Smooth muscle cell (in vitro differentiated cells): ENCODE measurements at regions not wholly inside any gene's neighbourhood (a gene's known extent, or its start where the extent isn't known, plus 50 kb on each side); places are given as distances from the start of the nearest gene placed in this dataset.
A peak's percentile ranks its signal among the peaks of the same experiment; 100 is the strongest.

Source experiments
- DNase-seq: peaks from one replicate; lab custom pipeline; 2025; ENCODE audit not compliant: unreplicated experiment; lab: John Stamatoyannopoulos, UW
- H2AFZ ChIP-seq: fragments of 200-600 bp; sonication (generic); 2 replicates; pipeline ENCODE4 v1.6.0; 2016; ENCODE audit warnings: antibody characterized with exemption, low read depth, mild to moderate bottlenecking
- H3F3A ChIP-seq: fragments of 200-600 bp; sonication (generic); 2 replicates; pipeline ENCODE4 v1.6.0; 2017; ENCODE audit warnings: antibody characterized with exemption, low read depth
- H3K27ac ChIP-seq: fragments of 200-600 bp; sonication (generic); 2 replicates; pipeline ENCODE4 v1.5.1; 2016; ENCODE audit warnings: low read depth, mild to moderate bottlenecking
- H3K27me3 ChIP-seq: fragments of 200-600 bp; sonication (generic); 2 replicates; pipeline ENCODE4 v1.6.1; 2016; ENCODE audit warnings: low read depth, mild to moderate bottlenecking
- H3K36me3 ChIP-seq: fragments of 200-600 bp; sonication (generic); 2 replicates; pipeline ENCODE4 v1.5.1; 2016; ENCODE audit warnings: low read depth
- H3K4me1 ChIP-seq: fragments of 200-600 bp; sonication (generic); 2 replicates; pipeline ENCODE4 v1.5.1; 2016; ENCODE audit warnings: low read depth
- H3K4me2 ChIP-seq: fragments of 200-600 bp; sonication (generic); 2 replicates; pipeline ENCODE4 v1.6.0; 2016; ENCODE audit warnings: mild to moderate bottlenecking
- H3K4me3 ChIP-seq: fragments of 200-600 bp; sonication (generic); 2 replicates; pipeline ENCODE4 v1.5.1; 2016; ENCODE audit warnings: mild to moderate bottlenecking
- H3K79me2 ChIP-seq: fragments of 200-600 bp; sonication (generic); 2 replicates; pipeline ENCODE4 v1.6.0; 2016; ENCODE audit warnings: low read depth, mild to moderate bottlenecking
- H3K9ac ChIP-seq: fragments of 200-600 bp; sonication (generic); 2 replicates; pipeline ENCODE4 v1.6.0; 2016; ENCODE audit warnings: low read depth
- H3K9me3 ChIP-seq: fragments of 200-600 bp; sonication (generic); replicated peaks from 2 replicates; pipeline ENCODE4 v1.5.1; 2016; ENCODE audit warnings: low read depth
- H4K20me1 ChIP-seq: fragments of 200-600 bp; sonication (generic); 2 replicates; pipeline ENCODE4 v1.6.0; 2016; ENCODE audit warnings: low read depth
- WGBS: methylation state at CpG from one replicate; pipeline ENCODE4 v1.1.7; 2016; ENCODE audit warnings: low lambda C conversion rate; 5-methylcytosine and 5-hydroxymethylcytosine counted together
- TF ChIP-seq, protein P1 (sequence below): fragments of 200-600 bp; sonication (generic); IDR thresholded peaks from 2 replicates; pipeline ENCODE4 v1.5.1; 2017; ENCODE audit warnings: borderline replicate concordance, mild to moderate bottlenecking, antibody characterized with exemption; ENCODE audit not compliant: insufficient read depth, poor library complexity, severe bottlenecking

DNA sequence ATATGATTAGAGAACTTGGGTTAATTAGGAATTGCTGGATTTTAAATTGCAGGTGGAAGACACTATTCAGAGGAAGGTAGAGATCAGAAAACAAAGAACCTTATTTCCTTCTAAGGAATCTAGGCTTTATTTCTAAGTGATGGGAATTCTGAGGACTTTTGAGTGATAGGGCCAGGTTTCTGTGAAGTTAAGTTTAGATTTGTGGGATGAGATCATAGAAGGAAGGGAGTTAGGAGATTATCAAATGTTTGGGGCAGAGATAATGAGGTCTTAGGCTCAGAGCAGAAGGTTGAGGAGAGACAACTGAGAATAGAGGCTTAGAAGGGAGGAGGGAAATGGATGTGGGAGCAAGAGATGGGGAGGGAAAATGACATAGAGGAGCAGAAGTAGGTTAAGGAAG, 109.7 kb upstream of the MMS22L start:
- Histone ChIP-seq H4K20me1 (no peaks in the 10 kb centered on the region), H3K4me2 (no peak overlapping the region), H3F3A (no peaks in the 10 kb centered on the region), H3K79me2 (no peaks in the 10 kb centered on the region), H3K9me3 (no peaks in the 10 kb centered on the region), H3K36me3 (no peaks in the 10 kb centered on the region), H3K27me3 (no peaks in the 10 kb centered on the region), H3K4me1 (peaks cover 9% of the 10 kb centered on the region), H3K27ac (no peak overlapping the region), H2AFZ (peak overlapping the region; percentile 8), H3K4me3 (no peak overlapping the region), H3K9ac (no peak overlapping the region)
- DNase-seq, result no peak
- TF ChIP-seq, protein P1, sequence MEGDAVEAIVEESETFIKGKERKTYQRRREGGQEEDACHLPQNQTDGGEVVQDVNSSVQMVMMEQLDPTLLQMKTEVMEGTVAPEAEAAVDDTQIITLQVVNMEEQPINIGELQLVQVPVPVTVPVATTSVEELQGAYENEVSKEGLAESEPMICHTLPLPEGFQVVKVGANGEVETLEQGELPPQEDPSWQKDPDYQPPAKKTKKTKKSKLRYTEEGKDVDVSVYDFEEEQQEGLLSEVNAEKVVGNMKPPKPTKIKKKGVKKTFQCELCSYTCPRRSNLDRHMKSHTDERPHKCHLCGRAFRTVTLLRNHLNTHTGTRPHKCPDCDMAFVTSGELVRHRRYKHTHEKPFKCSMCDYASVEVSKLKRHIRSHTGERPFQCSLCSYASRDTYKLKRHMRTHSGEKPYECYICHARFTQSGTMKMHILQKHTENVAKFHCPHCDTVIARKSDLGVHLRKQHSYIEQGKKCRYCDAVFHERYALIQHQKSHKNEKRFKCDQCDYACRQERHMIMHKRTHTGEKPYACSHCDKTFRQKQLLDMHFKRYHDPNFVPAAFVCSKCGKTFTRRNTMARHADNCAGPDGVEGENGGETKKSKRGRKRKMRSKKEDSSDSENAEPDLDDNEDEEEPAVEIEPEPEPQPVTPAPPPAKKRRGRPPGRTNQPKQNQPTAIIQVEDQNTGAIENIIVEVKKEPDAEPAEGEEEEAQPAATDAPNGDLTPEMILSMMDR, result no peak

DNA sequence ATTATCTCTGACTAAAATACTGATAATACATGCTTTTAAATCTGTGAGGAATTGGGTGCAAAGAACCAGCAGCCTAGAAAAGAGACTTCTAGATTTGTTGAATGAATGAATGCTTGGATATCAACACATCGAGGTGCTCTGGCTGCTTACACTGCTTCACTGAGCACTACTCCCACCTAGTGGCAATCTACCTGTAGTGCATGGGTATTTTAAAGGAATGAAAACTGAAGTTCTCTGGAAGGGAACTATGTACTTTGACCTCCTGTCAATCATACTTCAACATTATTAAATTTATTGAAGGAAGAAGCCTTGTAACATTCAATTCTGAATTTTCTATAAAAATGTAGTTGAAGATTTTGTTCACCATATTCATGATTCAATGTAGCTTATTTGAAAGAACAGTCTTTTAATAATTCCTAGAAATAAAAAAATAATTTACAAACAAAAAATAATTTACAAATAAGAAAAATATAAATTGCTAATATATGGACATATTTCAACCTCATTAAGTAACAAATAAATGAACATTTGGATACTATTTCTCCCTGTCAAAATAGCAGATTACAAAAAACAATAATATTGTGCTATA, 111.2 kb upstream of the MMS22L start:
- no peaks in the 10 kb centered on the region for H3K79me2 ChIP-seq
- no peaks in the 10 kb centered on the region for H3F3A ChIP-seq
- no peak overlapping the region for H3K9ac ChIP-seq
- no peaks in the 10 kb centered on the region for H3K36me3 ChIP-seq
- no peaks in the 10 kb centered on the region for H4K20me1 ChIP-seq
- no peak for DNase-seq
- H3K4me3 ChIP-seq, result no peak overlapping the region
- no peak overlapping the region for H3K27ac ChIP-seq
- H2AFZ ChIP-seq, result no peak overlapping the region
- H3K4me1 ChIP-seq, result peaks cover 9% of the 10 kb centered on the region
- no peak overlapping the region for H3K4me2 ChIP-seq
- no peaks in the 10 kb centered on the region for H3K27me3 ChIP-seq
- TF ChIP-seq, protein P1, result peak; percentile 98
- 6% methylated on average over 1 of the region's 1 CpG for WGBS
- no peaks in the 10 kb centered on the region for H3K9me3 ChIP-seq

DNA sequence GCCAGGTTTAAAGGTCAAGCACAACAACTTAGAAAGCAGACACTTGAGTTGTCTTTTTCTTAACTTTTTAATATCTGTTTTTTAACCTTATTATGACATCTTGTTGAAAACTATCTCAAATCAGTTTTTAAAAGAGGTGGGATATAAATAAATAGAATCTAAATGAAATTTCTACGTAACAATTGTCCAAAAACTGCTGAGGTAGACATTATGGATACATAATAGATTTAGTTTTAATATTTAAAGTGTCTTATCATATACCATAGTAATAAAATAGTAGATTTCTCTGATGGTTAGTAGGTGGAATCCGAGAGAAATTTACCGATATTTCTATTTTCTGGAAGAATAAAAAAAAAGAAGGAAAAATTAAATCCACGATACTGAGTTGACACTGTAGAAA, 113.9 kb upstream of the MMS22L start:
- Histone ChIP-seq H3K4me3 (no peak overlapping the region), H3K9ac (no peak overlapping the region), H3K4me2 (no peak overlapping the region), H3F3A (no peaks in the 10 kb centered on the region), H3K4me1 (peaks cover 9% of the 10 kb centered on the region), H3K79me2 (no peaks in the 10 kb centered on the region), H3K36me3 (no peaks in the 10 kb centered on the region), H3K27ac (no peak overlapping the region), H3K27me3 (no peaks in the 10 kb centered on the region), H2AFZ (no peak overlapping the region), H3K9me3 (no peaks in the 10 kb centered on the region), H4K20me1 (no peaks in the 10 kb centered on the region)
- DNase-seq, result no peak
- WGBS, result 87% methylated on average over 4 of the region's 4 CpGs
- TF ChIP-seq, protein P1, result no peak

DNA sequence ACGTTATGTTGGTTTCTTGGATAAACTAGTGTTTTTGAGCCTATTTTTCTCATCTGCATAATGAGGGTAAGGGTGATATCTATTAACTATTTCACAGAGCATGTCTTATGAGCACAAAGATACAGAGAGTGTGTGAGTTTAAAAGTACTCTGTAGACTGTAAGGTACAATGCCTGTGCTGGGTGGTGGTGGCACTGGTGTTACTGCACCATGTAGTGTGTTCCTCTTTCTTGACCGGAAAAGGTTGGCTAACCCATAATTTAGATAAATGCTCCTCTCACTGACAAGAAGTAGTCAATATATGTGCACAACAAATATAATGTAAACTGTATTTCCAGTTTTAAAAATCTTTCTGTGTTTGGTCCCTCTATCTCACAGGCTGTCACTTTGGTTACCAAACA, 116.2 kb upstream of the MMS22L start:
- H3K4me2 ChIP-seq, result no peak overlapping the region
- no peaks in the 10 kb centered on the region for H4K20me1 ChIP-seq
- H2AFZ ChIP-seq, result no peak overlapping the region
- H3K4me1 ChIP-seq, result no peaks in the 10 kb centered on the region
- 91% methylated on average over 2 of the region's 2 CpGs for WGBS
- TF ChIP-seq, protein P1, result no peak
- no peak for DNase-seq
- no peaks in the 10 kb centered on the region for H3K36me3 ChIP-seq
- H3K9me3 ChIP-seq, result no peaks in the 10 kb centered on the region
- no peaks in the 10 kb centered on the region for H3K79me2 ChIP-seq
- H3K9ac ChIP-seq, result no peak overlapping the region
- no peaks in the 10 kb centered on the region for H3K27me3 ChIP-seq
- H3K4me3 ChIP-seq, result no peak overlapping the region
- H3F3A ChIP-seq, result no peaks in the 10 kb centered on the region
- no peak overlapping the region for H3K27ac ChIP-seq
